ENCODE measurements at regions not wholly inside any gene's neighbourhood (a gene's known extent, or its start where the extent isn't known, plus 50 kb on each side); places are given as distances from the start of the nearest gene placed in this dataset.

DNA sequence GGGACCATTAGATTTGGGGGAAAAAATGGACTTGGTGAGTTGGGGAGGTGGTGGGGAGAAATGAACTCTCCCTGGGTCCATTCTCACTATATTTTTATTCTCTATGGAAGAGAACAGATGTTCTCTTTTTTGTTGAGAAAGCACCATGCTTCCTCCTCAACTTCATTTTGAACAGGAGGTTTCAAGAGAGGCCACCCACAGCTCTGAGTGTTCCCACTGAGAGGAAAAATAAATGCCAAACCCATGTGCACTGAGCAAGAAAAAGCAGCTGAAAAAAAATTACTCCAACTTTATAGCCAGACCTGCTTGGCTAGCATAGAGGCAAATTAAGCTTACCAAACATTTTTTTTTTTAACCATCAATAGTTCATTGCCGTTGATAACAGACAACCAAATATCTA, 883.6 kb downstream of the KCNJ2 start:
- Histone ChIP-seq H3K79me2 (ENCODE audit: control insufficient read depth, insufficient read depth, low read length, poor library complexity) (no peaks in the 10 kb centered on the region), H4K8ac (ENCODE audit: low read depth, low read length) (no peak overlapping the region), H3K4me1 (ENCODE audit: control insufficient read depth in 1 of 2, insufficient read depth in 2 of 2, low read length in 2 of 2) (no peaks in the 10 kb centered on the region), H2BK120ac (ENCODE audit: insufficient read depth, low read length, poor library complexity) (no peak overlapping the region), H3K9me3 (ENCODE audit: insufficient read depth, low read depth, low read length) (no peaks in the 10 kb centered on the region), H3K9ac (ENCODE audit: low read length) (no peak overlapping the region), H4K12ac (ENCODE audit: low read depth, low read length) (no peak overlapping the region), H3K4me2 (ENCODE audit: low read length) (no peak overlapping the region), H3K27ac (ENCODE audit: low read depth, low read length) (no peak overlapping the region), H2BK5ac (ENCODE audit: low read depth, low read length, poor library complexity) (no peak overlapping the region), H3K4me3 (ENCODE audit: low read depth, low read length) (no peak overlapping the region), H4K91ac (ENCODE audit: low read depth, low read length) (no peak overlapping the region), H2BK12ac (ENCODE audit: low read length) (no peak overlapping the region), H3K79me1 (ENCODE audit: low read length) (no peaks in the 10 kb centered on the region), H2AFZ (ENCODE audit: insufficient read depth, low read length, poor library complexity) (no peak overlapping the region), H3K27me3 (ENCODE audit: insufficient read depth, low read length) (no peaks in the 10 kb centered on the region), H3K23ac (ENCODE audit: low read length) (no peak overlapping the region), H3K36me3 (ENCODE audit: control insufficient read depth in 1 of 2, insufficient read depth in 2 of 2, low read length in 2 of 2) (no peaks in the 10 kb centered on the region), H3K18ac (ENCODE audit: low read length) (no peak overlapping the region), H2AK5ac (ENCODE audit: low read length) (no peak overlapping the region), H3K14ac (ENCODE audit: low read length) (no peak overlapping the region), H3K4ac (ENCODE audit: low read depth, low read length) (no peak overlapping the region)
- no peak for DNase-seq
- no CpG with 5 or more reads among the region's 1 CpG for WGBS (ENCODE audit: extremely low coverage, insufficient coverage, insufficient read length)

DNA sequence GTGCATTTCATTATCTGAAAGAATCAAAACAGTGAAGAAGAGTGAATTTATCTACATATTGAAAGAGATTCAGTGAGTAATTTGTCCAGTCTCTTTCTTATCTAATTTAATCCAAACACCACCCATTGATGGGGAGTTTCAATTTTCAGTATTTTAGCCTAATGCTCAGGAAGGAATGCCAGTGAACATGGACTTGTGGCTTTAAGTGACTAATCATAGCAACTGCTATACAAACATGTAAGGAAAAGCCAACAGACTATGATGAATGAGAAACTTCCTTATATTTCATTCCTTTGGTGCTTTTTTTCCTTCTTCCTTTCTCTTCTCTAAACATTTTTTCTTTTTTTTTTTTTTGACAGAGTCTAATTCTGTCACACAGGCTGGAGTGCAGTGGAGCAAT, 885.8 kb downstream of the KCNJ2 start:
- Histone ChIP-seq H3K4me2 (ENCODE audit: low read length) (no peak overlapping the region), H3K27ac (ENCODE audit: low read depth, low read length) (no peak overlapping the region), H4K12ac (ENCODE audit: low read depth, low read length) (no peak overlapping the region), H3K79me1 (ENCODE audit: low read length) (no peaks in the 10 kb centered on the region), H3K18ac (ENCODE audit: low read length) (no peak overlapping the region), H4K8ac (ENCODE audit: low read depth, low read length) (no peak overlapping the region), H3K14ac (ENCODE audit: low read length) (no peak overlapping the region), H2BK12ac (ENCODE audit: low read length) (no peak overlapping the region), H3K9me3 (ENCODE audit: insufficient read depth, low read depth, low read length) (no peaks in the 10 kb centered on the region), H4K91ac (ENCODE audit: low read depth, low read length) (no peak overlapping the region), H3K4ac (ENCODE audit: low read depth, low read length) (no peak overlapping the region), H3K36me3 (ENCODE audit: control insufficient read depth in 1 of 2, insufficient read depth in 2 of 2, low read length in 2 of 2) (no peaks in the 10 kb centered on the region), H3K23ac (ENCODE audit: low read length) (no peak overlapping the region), H3K4me3 (ENCODE audit: low read depth, low read length) (no peak overlapping the region), H3K27me3 (ENCODE audit: insufficient read depth, low read length) (no peaks in the 10 kb centered on the region), H3K9ac (ENCODE audit: low read length) (no peak overlapping the region), H2BK5ac (ENCODE audit: low read depth, low read length, poor library complexity) (no peak overlapping the region), H3K4me1 (ENCODE audit: control insufficient read depth in 1 of 2, insufficient read depth in 2 of 2, low read length in 2 of 2) (no peaks in the 10 kb centered on the region), H3K79me2 (ENCODE audit: control insufficient read depth, insufficient read depth, low read length, poor library complexity) (no peaks in the 10 kb centered on the region), H2AFZ (ENCODE audit: insufficient read depth, low read length, poor library complexity) (no peak overlapping the region), H2AK5ac (ENCODE audit: low read length) (no peak overlapping the region), H2BK120ac (ENCODE audit: insufficient read depth, low read length, poor library complexity) (no peak overlapping the region)
- no peak for DNase-seq

DNA sequence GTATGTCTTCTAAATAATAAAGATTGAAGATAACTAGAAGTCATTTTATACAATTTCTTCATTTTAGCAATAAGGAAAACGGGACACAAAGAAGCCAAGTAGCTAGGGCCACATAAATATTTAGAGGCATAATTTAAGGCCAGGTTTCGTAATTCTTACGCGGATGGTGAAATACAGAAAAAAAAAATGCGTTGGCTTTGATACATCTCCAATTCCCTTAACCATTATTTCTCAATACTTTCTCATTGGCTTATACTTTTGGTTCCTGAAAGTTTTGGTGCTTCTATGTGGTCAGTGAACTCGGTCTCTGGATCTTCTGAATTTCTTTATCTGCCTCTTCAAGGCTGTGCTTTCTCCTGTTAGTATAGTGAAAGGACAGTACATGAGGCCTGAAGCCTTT, 888.1 kb downstream of the KCNJ2 start:
- Histone ChIP-seq H3K9ac (ENCODE audit: low read length) (peak overlapping the region; percentile 8), H2AK5ac (ENCODE audit: low read length) (no peak overlapping the region), H3K36me3 (ENCODE audit: control insufficient read depth in 1 of 2, insufficient read depth in 2 of 2, low read length in 2 of 2) (no peaks in the 10 kb centered on the region), H3K18ac (ENCODE audit: low read length) (no peak overlapping the region), H3K4ac (ENCODE audit: low read depth, low read length) (no peak overlapping the region), H3K79me1 (ENCODE audit: low read length) (no peaks in the 10 kb centered on the region), H4K8ac (ENCODE audit: low read depth, low read length) (no peak overlapping the region), H4K91ac (ENCODE audit: low read depth, low read length) (no peak overlapping the region), H2BK120ac (ENCODE audit: insufficient read depth, low read length, poor library complexity) (no peak overlapping the region), H2AFZ (ENCODE audit: insufficient read depth, low read length, poor library complexity) (no peak overlapping the region), H2BK5ac (ENCODE audit: low read depth, low read length, poor library complexity) (no peak overlapping the region), H4K12ac (ENCODE audit: low read depth, low read length) (no peak overlapping the region), H3K27ac (ENCODE audit: low read depth, low read length) (no peak overlapping the region), H3K14ac (ENCODE audit: low read length) (no peak overlapping the region), H3K4me1 (ENCODE audit: control insufficient read depth in 1 of 2, insufficient read depth in 2 of 2, low read length in 2 of 2) (no peaks in the 10 kb centered on the region), H2BK12ac (ENCODE audit: low read length) (no peak overlapping the region), H3K27me3 (ENCODE audit: insufficient read depth, low read length) (no peaks in the 10 kb centered on the region), H3K9me3 (ENCODE audit: insufficient read depth, low read depth, low read length) (no peaks in the 10 kb centered on the region), H3K23ac (ENCODE audit: low read length) (no peak overlapping the region), H3K4me2 (ENCODE audit: low read length) (no peak overlapping the region), H3K4me3 (ENCODE audit: low read depth, low read length) (no peak overlapping the region), H3K79me2 (ENCODE audit: control insufficient read depth, insufficient read depth, low read length, poor library complexity) (no peaks in the 10 kb centered on the region)
- DNase-seq = peak in 1 of 2 donors; percentile 3
- WGBS (ENCODE audit: extremely low coverage, insufficient coverage, insufficient read length) = no CpG with 5 or more reads among the region's 6 CpGs

DNA sequence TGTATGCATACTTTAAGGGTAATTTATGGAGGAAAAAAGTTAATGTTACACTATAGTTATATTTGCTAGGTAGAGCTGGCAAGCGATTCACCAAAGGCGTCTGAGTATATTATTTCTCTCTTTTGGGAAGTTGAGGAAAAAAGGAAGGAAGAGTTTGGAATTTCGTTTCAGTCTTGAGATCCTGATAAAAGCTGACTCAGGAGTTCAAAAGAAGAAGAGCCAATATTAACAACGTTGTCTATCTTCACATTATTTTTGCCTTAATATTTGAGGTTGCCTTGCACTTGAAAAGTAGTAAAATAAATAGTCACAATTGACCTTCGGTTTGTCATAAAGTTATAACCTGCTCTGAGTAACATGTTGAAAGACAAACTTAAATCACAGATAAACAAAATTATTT, 888.6 kb downstream of the KCNJ2 start:
- Histone ChIP-seq H3K9me3 (ENCODE audit: insufficient read depth, low read depth, low read length) (no peaks in the 10 kb centered on the region), H2AK5ac (ENCODE audit: low read length) (no peak overlapping the region), H2BK120ac (ENCODE audit: insufficient read depth, low read length, poor library complexity) (no peak overlapping the region), H4K8ac (ENCODE audit: low read depth, low read length) (no peak overlapping the region), H3K23ac (ENCODE audit: low read length) (no peak overlapping the region), H2BK12ac (ENCODE audit: low read length) (no peak overlapping the region), H3K18ac (ENCODE audit: low read length) (no peak overlapping the region), H3K79me1 (ENCODE audit: low read length) (no peaks in the 10 kb centered on the region), H4K91ac (ENCODE audit: low read depth, low read length) (no peak overlapping the region), H3K79me2 (ENCODE audit: control insufficient read depth, insufficient read depth, low read length, poor library complexity) (no peaks in the 10 kb centered on the region), H3K27me3 (ENCODE audit: insufficient read depth, low read length) (no peaks in the 10 kb centered on the region), H3K4me1 (ENCODE audit: control insufficient read depth in 1 of 2, insufficient read depth in 2 of 2, low read length in 2 of 2) (no peaks in the 10 kb centered on the region), H4K12ac (ENCODE audit: low read depth, low read length) (no peak overlapping the region), H3K14ac (ENCODE audit: low read length) (no peak overlapping the region), H3K27ac (ENCODE audit: low read depth, low read length) (no peak overlapping the region), H3K4me3 (ENCODE audit: low read depth, low read length) (no peak overlapping the region), H3K36me3 (ENCODE audit: control insufficient read depth in 1 of 2, insufficient read depth in 2 of 2, low read length in 2 of 2) (no peaks in the 10 kb centered on the region), H2BK5ac (ENCODE audit: low read depth, low read length, poor library complexity) (no peak overlapping the region), H3K9ac (ENCODE audit: low read length) (no peak overlapping the region), H2AFZ (ENCODE audit: insufficient read depth, low read length, poor library complexity) (no peak overlapping the region), H3K4ac (ENCODE audit: low read depth, low read length) (no peak overlapping the region), H3K4me2 (ENCODE audit: low read length) (no peak overlapping the region)
- no CpG with 5 or more reads among the region's 5 CpGs for WGBS (ENCODE audit: extremely low coverage, insufficient coverage, insufficient read length)
- no peak for DNase-seq

DNA sequence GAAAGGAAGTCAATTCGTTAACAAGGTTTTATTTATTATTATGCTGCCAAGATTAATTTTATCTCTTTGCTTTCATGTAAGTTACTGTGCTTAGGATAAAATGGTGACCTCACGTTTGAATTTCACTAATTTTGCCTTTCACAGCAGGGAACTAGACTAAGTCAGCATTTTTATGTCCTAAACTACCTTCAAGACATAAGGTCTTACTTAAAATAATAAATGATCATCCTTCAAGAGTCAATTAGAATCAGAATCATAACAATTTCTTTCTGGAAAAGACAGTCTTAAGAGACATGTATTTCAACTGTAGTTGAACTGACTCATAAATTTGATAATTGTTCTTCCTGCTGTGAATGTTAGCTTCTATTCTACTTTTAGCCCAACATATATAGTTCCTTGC, 893.8 kb downstream of the KCNJ2 start:
- Histone ChIP-seq H3K27ac (ENCODE audit: low read depth, low read length) (no peak overlapping the region), H2BK12ac (ENCODE audit: low read length) (no peak overlapping the region), H3K9me3 (ENCODE audit: insufficient read depth, low read depth, low read length) (no peaks in the 10 kb centered on the region), H4K8ac (ENCODE audit: low read depth, low read length) (no peak overlapping the region), H4K12ac (ENCODE audit: low read depth, low read length) (no peak overlapping the region), H3K18ac (ENCODE audit: low read length) (no peak overlapping the region), H2BK120ac (ENCODE audit: insufficient read depth, low read length, poor library complexity) (no peak overlapping the region), H3K23ac (ENCODE audit: low read length) (no peak overlapping the region), H2AK5ac (ENCODE audit: low read length) (no peak overlapping the region), H2BK5ac (ENCODE audit: low read depth, low read length, poor library complexity) (no peak overlapping the region), H3K4me2 (ENCODE audit: low read length) (no peak overlapping the region), H3K36me3 (ENCODE audit: control insufficient read depth in 1 of 2, insufficient read depth in 2 of 2, low read length in 2 of 2) (no peaks in the 10 kb centered on the region), H3K9ac (ENCODE audit: low read length) (no peak overlapping the region), H3K4ac (ENCODE audit: low read depth, low read length) (no peak overlapping the region), H3K4me1 (ENCODE audit: control insufficient read depth in 1 of 2, insufficient read depth in 2 of 2, low read length in 2 of 2) (no peaks in the 10 kb centered on the region), H4K91ac (ENCODE audit: low read depth, low read length) (no peak overlapping the region), H3K79me1 (ENCODE audit: low read length) (no peaks in the 10 kb centered on the region), H2AFZ (ENCODE audit: insufficient read depth, low read length, poor library complexity) (no peak overlapping the region), H3K79me2 (ENCODE audit: control insufficient read depth, insufficient read depth, low read length, poor library complexity) (no peaks in the 10 kb centered on the region), H3K14ac (ENCODE audit: low read length) (no peak overlapping the region), H3K4me3 (ENCODE audit: low read depth, low read length) (no peak overlapping the region), H3K27me3 (ENCODE audit: insufficient read depth, low read length) (no peaks in the 10 kb centered on the region)
- no peak for DNase-seq
- no CpG with 5 or more reads among the region's 2 CpGs for WGBS (ENCODE audit: extremely low coverage, insufficient coverage, insufficient read length)
